GM06990 (cell line): ENCODE measurements at regions not wholly inside any gene's neighbourhood (a gene's known extent, or its start where the extent isn't known, plus 50 kb on each side); places are given as distances from the start of the nearest gene placed in this dataset.

Experiments used
- DNase-seq: peaks from one replicate; pipeline ENCODE4 v3.0.0-alpha.2; 2011; ENCODE audit not compliant: insufficient read length; ENCODE audit errors: extremely low read depth
- H3K27me3 ChIP-seq: replicated peaks from 2 replicates; pipeline ENCODE4 v1.6.0; 2011; ENCODE audit warnings: low read length; ENCODE audit not compliant: control insufficient read depth, insufficient read depth
- H3K36me3 ChIP-seq: 2 replicates; pipeline ENCODE4 v1.5.1; 2011; ENCODE audit warnings: low read length; ENCODE audit not compliant: control insufficient read depth, insufficient read depth
- H3K4me3 ChIP-seq: replicated peaks from 2 replicates; pipeline ENCODE4 v1.5.1; 2011; ENCODE audit warnings: low read depth, mild to moderate bottlenecking, control low read depth, low read length
- TF ChIP-seq, protein P1 (sequence below): IDR thresholded peaks from 2 replicates; pipeline ENCODE4 v1.5.1; 2011; ENCODE audit warnings: low read length, control low read depth, mild to moderate bottlenecking, inconsistent platforms; ENCODE audit not compliant: insufficient read depth, poor library complexity, severe bottlenecking

DNA sequence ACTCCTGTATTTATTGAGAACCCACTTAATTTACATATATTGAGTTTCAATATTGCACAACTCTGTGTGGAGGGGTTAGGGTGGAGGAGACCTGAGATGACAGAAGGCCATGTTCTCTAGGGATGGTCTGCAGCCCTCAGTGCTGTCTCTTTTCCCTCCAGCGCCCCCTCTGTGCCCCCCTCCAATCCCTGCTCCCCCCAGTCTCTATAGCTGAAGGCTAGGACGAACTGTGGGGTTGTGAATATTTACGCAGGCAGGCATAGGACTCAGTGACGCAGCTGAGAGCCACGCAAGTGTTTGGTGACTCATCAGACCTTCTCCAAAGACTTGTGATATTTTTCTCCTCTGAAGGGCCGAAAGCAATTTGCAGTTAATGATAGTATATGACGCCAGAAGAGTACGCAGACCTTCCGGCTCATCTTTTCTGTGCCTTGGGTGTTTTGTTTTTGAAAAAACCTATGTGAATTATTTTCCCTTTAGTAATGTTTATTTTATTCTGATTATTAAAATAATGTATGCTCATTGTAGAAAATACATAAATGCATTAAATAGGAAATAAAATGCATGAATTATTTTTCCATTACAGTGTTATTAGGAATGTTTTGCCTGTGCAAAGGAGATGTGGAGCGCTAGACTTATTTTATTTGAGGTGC is 85.3 kb downstream of the SLC25A47 start:
- H3K36me3 ChIP-seq = no peaks in the 10 kb centered on the region
- TF ChIP-seq, protein P1, sequence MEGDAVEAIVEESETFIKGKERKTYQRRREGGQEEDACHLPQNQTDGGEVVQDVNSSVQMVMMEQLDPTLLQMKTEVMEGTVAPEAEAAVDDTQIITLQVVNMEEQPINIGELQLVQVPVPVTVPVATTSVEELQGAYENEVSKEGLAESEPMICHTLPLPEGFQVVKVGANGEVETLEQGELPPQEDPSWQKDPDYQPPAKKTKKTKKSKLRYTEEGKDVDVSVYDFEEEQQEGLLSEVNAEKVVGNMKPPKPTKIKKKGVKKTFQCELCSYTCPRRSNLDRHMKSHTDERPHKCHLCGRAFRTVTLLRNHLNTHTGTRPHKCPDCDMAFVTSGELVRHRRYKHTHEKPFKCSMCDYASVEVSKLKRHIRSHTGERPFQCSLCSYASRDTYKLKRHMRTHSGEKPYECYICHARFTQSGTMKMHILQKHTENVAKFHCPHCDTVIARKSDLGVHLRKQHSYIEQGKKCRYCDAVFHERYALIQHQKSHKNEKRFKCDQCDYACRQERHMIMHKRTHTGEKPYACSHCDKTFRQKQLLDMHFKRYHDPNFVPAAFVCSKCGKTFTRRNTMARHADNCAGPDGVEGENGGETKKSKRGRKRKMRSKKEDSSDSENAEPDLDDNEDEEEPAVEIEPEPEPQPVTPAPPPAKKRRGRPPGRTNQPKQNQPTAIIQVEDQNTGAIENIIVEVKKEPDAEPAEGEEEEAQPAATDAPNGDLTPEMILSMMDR = no peak
- DNase-seq = no peak
- no peaks in the 10 kb centered on the region for H3K27me3 ChIP-seq
- H3K4me3 ChIP-seq = no peak overlapping the region

DNA sequence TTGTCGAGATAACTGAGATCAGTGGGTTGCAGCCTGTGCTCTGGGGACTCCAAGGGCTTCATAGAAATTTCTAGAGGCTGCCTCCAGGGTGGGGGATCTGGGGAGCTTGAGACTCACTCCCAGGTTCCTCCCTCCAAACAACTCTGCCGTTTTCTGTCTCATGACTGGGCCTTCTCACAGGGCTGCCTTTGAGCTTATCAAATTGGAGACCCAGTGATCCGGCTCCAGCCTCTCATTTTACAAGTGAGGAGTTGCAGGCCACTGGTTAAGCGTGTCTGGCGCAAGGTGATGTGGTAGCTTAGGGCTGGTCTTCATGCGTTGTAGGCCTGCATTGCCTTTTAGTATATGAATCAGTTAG is 85.8 kb downstream of the SLC25A47 start:
- Histone ChIP-seq H3K27me3 (no peaks in the 10 kb centered on the region), H3K36me3 (no peaks in the 10 kb centered on the region), H3K4me3 (no peak overlapping the region)
- no peak for DNase-seq
- TF ChIP-seq, protein P1 = no peak

DNA sequence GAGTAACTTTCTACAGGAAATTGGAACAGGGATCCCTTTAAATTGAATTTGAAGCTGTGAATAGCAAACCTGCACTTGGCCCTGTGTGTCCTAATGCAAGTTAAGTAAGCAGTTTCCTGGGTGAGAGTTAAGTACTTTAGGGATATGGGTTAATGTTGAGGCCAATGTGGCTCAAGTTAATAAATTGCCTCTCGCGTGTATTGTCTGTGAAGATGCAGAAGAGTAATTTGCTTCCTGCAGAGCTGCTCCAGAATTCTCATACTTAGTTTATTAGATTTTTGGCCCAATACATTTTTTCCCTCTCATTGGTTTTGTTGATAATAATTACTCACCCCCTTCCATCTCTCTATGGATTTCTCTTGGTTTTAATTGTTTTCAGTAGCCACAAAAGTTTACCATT is 86.5 kb downstream of the SLC25A47 start:
- no peak for DNase-seq
- no peak overlapping the region for H3K4me3 ChIP-seq
- no peaks in the 10 kb centered on the region for H3K27me3 ChIP-seq
- TF ChIP-seq, protein P1 = no peak
- no peaks in the 10 kb centered on the region for H3K36me3 ChIP-seq

DNA sequence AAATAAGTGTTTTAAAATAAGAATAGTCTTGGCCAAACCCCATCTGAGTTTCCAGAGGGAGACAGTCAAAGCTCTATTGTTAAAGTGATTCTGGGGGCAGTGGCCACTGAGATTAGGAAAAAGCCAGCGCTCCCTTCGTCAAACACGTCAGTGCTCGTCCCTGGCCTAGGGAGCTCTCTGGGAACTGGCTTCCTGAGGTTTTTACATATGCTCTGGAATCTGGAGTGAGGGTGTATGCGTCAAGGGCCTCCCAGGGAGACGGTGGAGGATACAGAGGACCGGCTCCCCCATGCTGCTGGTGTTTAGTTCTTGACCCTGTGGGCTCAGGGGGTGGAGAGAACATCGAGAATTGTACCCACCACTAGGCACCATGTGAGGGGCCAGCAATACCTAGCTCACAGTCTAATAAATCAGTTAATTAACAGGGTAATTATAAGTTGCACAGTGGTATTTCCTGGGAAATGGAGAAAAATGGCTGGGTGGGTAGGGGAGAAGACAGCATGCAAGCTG is 87.0 kb downstream of the SLC25A47 start:
- Histone ChIP-seq H3K27me3 (no peaks in the 10 kb centered on the region), H3K36me3 (no peaks in the 10 kb centered on the region), H3K4me3 (no peak overlapping the region)
- TF ChIP-seq, protein P1 = no peak
- no peak for DNase-seq

DNA sequence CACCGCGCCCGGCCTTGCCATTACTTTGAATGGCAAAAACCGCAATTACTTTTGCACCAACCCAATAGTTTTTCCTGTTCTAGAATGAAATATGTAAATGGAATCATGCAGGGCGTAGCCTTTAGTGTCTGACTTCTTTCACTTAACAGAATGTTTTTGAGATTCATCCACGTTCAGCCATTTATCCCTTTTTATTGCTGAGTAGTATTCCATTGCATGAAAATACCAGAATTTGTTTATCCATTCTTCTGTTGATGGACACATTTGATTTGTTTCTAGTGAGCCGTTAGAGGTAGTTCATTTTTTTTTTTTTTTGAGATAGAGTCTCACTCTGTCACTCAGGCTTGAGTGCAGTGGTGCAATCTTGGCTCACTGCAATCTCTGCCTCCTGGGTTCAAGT is 90.6 kb downstream of the SLC25A47 start:
- no peaks in the 10 kb centered on the region for H3K27me3 ChIP-seq
- TF ChIP-seq, protein P1 = no peak
- DNase-seq = no peak

DNA sequence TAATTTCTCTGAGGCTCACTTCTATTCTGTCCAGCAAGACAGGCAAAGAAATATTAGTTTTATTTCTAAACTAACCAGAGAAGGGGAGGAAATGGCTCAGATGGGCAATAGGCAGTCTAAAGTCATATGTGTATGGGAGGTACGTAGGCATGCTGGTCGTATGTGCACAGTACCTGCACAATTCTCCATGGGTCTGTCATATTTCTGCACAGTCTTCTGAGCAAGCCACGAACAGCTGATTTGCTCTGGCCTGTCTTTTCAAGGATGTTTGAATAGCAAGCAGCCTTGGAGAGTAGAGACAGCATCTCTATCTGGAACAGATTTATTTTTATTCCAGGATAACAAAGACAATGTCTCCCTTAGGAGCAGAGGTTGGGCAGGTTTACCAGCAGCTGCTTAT is 92.1 kb downstream of the SLC25A47 start:
- TF ChIP-seq, protein P1 = no peak
- H3K4me3 ChIP-seq = no peak overlapping the region
- DNase-seq = no peak
- no peaks in the 10 kb centered on the region for H3K27me3 ChIP-seq
- no peaks in the 10 kb centered on the region for H3K36me3 ChIP-seq

More for the DNA sequence above, 90.6 kb downstream of the SLC25A47 start:
- Histone ChIP-seq H3K4me3 (no peak overlapping the region), H3K36me3 (no peaks in the 10 kb centered on the region)
